ENCODE measurements at regions not wholly inside any gene's neighbourhood (a gene's known extent, or its start where the extent isn't known, plus 50 kb on each side); places are given as distances from the start of the nearest gene placed in this dataset.
"Not testable (repeated sequence)": the region's sequence is repeated elsewhere in the genome, so short reads cannot be mapped to it uniquely, and the experiment has no call there.

DNA sequence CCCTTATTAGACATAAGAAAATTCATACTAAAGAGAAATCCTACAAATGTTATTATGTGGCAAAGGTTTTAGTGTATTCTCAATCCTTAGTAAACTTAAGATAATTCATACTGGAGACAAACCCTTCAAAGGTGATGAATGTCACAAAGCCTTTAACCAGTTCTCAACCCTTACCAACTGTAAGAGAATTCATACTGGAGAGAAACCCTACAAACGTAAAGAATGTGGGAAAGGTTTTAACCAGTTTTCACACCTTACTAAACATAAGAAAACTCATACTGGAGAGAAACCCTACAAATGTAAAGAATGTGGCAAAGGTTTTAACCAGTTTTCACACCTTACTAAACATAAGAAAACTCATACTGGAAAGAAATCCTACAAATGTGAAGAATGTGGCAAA, 93.2 kb downstream of the ZNF680 start:
- DNase-seq, result no peak

GRCh38 chr7:64465551-64465950, 97.3 kb downstream of the ZNF680 start:
- no peak for DNase-seq

- DNase-seq, result peak; percentile 7
Observed at GRCh38 chr7:64463636-64464375, 99.1 kb downstream of the ZNF680 start.

DNA sequence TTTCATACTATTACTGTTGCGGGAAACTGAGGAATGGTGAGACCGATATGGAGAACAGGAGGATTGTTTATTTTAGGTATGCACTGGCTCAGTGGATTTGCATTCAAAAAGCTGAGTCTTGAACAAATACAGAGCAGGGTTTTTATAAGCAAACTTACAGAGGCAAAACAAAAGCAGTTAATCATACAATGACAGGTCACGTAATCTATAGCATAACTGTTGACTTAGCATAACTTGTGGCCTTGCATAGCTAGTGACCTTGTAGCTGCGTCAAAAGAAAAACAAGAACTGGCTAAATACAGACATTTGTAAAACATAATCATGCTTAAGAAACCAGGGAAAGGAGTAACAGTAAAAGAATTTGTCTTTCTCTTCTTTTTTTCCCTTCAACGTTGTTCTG, 103.0 kb downstream of the ZNF680 start:
- DNase-seq, result not testable (repeated sequence)

GRCh38 chr7:64433590-64433989, 119.8 kb downstream of the ZNF736 start:
- no peak for DNase-seq

DNA sequence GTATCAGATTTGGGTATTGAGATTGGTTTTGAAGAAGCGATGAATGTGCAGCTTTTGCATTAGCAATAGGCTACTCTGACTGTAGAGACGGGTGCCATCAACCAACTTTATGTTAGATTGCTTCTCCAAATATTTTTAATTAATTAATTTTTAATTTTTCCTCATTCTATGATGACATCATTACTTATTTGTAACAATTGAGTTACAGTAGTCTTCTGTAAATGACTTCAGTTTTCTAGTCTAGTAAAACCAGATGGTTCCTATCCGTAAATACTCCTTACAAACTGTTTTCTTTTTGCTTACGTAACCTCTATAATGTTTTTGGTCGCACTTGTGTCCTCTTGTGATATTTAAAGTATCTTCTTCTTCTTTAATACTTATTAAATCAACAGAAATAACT, 118.1 kb downstream of the ZNF736 start:
- no peak for DNase-seq

DNA sequence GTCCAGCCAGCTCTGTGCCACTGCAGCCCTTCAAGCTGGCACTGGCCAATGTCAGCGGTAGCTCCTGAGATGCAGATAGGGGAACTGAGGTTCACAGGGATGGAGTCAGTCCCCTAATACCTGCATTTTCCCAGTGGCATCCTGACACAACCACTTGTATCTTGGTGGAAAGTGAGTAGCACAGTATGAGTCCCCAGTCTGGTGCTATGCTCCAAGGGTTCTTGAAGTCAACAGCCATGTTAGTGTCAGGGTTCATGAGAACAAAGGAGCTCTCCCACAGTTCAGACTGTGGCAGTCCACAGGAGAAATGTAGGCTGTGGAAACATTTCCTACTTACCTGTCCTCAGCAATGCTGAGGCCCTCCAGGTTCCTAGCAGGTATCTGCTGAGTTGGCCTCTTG, 115.5 kb downstream of the ZNF736 start:
- no peak for DNase-seq

DNA sequence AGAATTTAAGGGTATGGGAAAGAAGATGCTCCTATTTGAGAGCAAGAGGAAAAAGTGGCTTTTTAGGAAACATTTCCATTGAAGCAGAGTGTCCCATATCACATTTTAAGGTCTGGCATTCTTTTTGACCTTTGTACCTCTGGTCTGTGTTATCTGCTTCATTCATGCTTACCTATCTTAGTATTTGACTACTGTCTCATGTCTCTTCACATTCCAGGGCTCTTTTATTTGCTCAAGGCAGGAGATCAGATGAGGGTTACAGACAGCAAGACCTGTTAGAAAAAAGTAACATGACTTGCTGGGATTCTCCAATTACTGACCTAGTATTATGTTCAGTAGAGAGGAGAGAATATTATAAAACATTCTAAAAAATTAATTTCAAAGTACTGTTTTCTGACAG, 111.7 kb downstream of the ZNF736 start:
- DNase-seq, result not testable (repeated sequence)

GRCh38 chr7:64407148-64407547, 93.4 kb downstream of the ZNF736 start:
- no peak for DNase-seq
